ENCODE measurements at regions not wholly inside any gene's neighbourhood (a gene's known extent, or its start where the extent isn't known, plus 50 kb on each side); places are given as distances from the start of the nearest gene placed in this dataset.

GRCh38 chr6:144632266-144632665 is 347.1 kb downstream of the UTRN start:
- no peaks in the 10 kb centered on the region for H3K9me3 ChIP-seq (ENCODE audit: control insufficient read depth, insufficient read depth, low read depth, low read length)
- POLR2A ChIA-PET = no interaction called here
- CTCF ChIA-PET = no interaction called here
- H3K27me3 ChIP-seq (ENCODE audit: control insufficient read depth, insufficient read depth, low read length) = no peaks in the 10 kb centered on the region
- no TSS peak for BruUV-seq (replicated peaks)
- H3K36me3 ChIP-seq (ENCODE audit: control insufficient read depth, insufficient read depth, low read length) = no peaks in the 10 kb centered on the region
- intact Hi-C loops (cut with micrococcal nuclease; ENCODE audit: unreplicated experiment) (no loop called here), in situ Hi-C loops (cut with HindIII; ENCODE audit: low pct_unique_long_range_greater_than_20kb, low sequenced_read_pairs) (no loop called here)
- H3K4me1 ChIP-seq (ENCODE audit: control insufficient read depth, insufficient read depth, low read length) = no peaks in the 10 kb centered on the region
- TF ChIP-seq REST (IDR thresholded peaks at IDR 0.05; ENCODE audit: insufficient read depth in 1 of 2, low read depth in 2 of 2, low read length in 1 of 2) (no peak), TCF7L2 (IDR thresholded peaks at IDR 0.05; ENCODE audit: low read depth, low read length) (no peak), POLR2AphosphoS5 (IDR thresholded peaks at IDR 0.05; ENCODE audit: low read depth, low read length) (no peak), CTCF (IDR thresholded peaks at IDR 0.05) (no peak), SIN3A (IDR thresholded peaks at IDR 0.05; ENCODE audit: borderline replicate concordance, insufficient read depth, low read depth, low read length) (no peak)
- ATAC-seq (no peak), DNase-seq (ENCODE audit: low read depth, low spot score) (no peak)
- H3K27ac ChIP-seq (ENCODE audit: low read length) = no peak overlapping the region
- H3K4me3 ChIP-seq (ENCODE audit: low read depth in 2 of 2, low read length in 2 of 2) = no peak overlapping the region

- POLR2A ChIA-PET = no interaction called here
- no peak overlapping the region for H3K4me3 ChIP-seq (ENCODE audit: low read depth in 2 of 2, low read length in 2 of 2)
- H3K36me3 ChIP-seq (ENCODE audit: control insufficient read depth, insufficient read depth, low read length) = no peaks in the 10 kb centered on the region
- no peaks in the 10 kb centered on the region for H3K4me1 ChIP-seq (ENCODE audit: control insufficient read depth, insufficient read depth, low read length)
- CTCF ChIA-PET = no interaction called here
- ATAC-seq = no peak
- H3K27me3 ChIP-seq (ENCODE audit: control insufficient read depth, insufficient read depth, low read length) = no peaks in the 10 kb centered on the region
- in situ Hi-C loops (cut with HindIII; ENCODE audit: low pct_unique_long_range_greater_than_20kb, low sequenced_read_pairs) (no loop called here), intact Hi-C loops (cut with micrococcal nuclease; ENCODE audit: unreplicated experiment) (no loop called here)
- DNase-seq (ENCODE audit: low read depth, low spot score) = no peak
- BruUV-seq (replicated peaks) = no TSS peak
- H3K27ac ChIP-seq (ENCODE audit: low read length) = no peak overlapping the region
- no peak for TF ChIP-seq TCF7L2 (IDR thresholded peaks at IDR 0.05; ENCODE audit: low read depth, low read length)
- no peak for TF ChIP-seq CTCF (IDR thresholded peaks at IDR 0.05)
- no peak for TF ChIP-seq SIN3A (IDR thresholded peaks at IDR 0.05; ENCODE audit: borderline replicate concordance, insufficient read depth, low read depth, low read length)
- no peak for TF ChIP-seq REST (IDR thresholded peaks at IDR 0.05; ENCODE audit: insufficient read depth in 1 of 2, low read depth in 2 of 2, low read length in 1 of 2)
- TF ChIP-seq POLR2AphosphoS5 (IDR thresholded peaks at IDR 0.05; ENCODE audit: low read depth, low read length) = no peak
- H3K9me3 ChIP-seq (ENCODE audit: control insufficient read depth, insufficient read depth, low read depth, low read length) = no peaks in the 10 kb centered on the region
These were observed 348.8 kb downstream of the UTRN start for GRCh38 chr6:144633886-144634285.
